ENCODE measurements at regions not wholly inside any gene's neighbourhood (a gene's known extent, or its start where the extent isn't known, plus 50 kb on each side); places are given as distances from the start of the nearest gene placed in this dataset.

GRCh38 chr16:9380221-9380620, 288.8 kb downstream of the HAPSTR1 start:
- Histone ChIP-seq H3K9ac (ENCODE audit: low read depth, low read length, poor library complexity, severe bottlenecking) (no peak overlapping the region), H3K36me3 (ENCODE audit: insufficient read depth, low read length) (no peaks in the 10 kb centered on the region), H3K4me3 (ENCODE audit: low read length, poor library complexity, severe bottlenecking) (no peak overlapping the region), H3F3A (ENCODE audit: low read depth) (no peaks in the 10 kb centered on the region), H4K20me1 (ENCODE audit: insufficient read depth, low read length, poor library complexity, severe bottlenecking) (no peaks in the 10 kb centered on the region), H3K4me2 (ENCODE audit: low read depth, low read length, poor library complexity, severe bottlenecking) (no peak overlapping the region), H3K27me3 (ENCODE audit: insufficient read depth, low read length, poor library complexity, severe bottlenecking) (no peaks in the 10 kb centered on the region), H2AFZ (ENCODE audit: low read length) (no peak overlapping the region), H3K9me3 (ENCODE audit: insufficient read depth, low read depth, low read length) (no peaks in the 10 kb centered on the region), H3K9me2 (replicated peaks; ENCODE audit: low read depth, low read length) (no peaks in the 10 kb centered on the region), H3K79me2 (ENCODE audit: insufficient read depth, low read length) (no peaks in the 10 kb centered on the region), H3K4me1 (ENCODE audit: insufficient read depth, low read length, poor library complexity, severe bottlenecking) (no peaks in the 10 kb centered on the region)
- no peak for TF ChIP-seq EZH2phosphoT487 (IDR thresholded peaks at IDR 0.05; ENCODE audit: borderline replicate concordance)
- no peak for TF ChIP-seq CTCF (conservative IDR thresholded peaks at IDR 0.05; ENCODE audit: low read length)

GRCh38 chr16:9381399-9381798, 290.0 kb downstream of the HAPSTR1 start:
- Histone ChIP-seq H3K79me2 (ENCODE audit: insufficient read depth, low read length) (no peaks in the 10 kb centered on the region), H4K20me1 (ENCODE audit: insufficient read depth, low read length, poor library complexity, severe bottlenecking) (no peaks in the 10 kb centered on the region), H3K27me3 (ENCODE audit: insufficient read depth, low read length, poor library complexity, severe bottlenecking) (no peaks in the 10 kb centered on the region), H3K9ac (ENCODE audit: low read depth, low read length, poor library complexity, severe bottlenecking) (no peak overlapping the region), H3K4me1 (ENCODE audit: insufficient read depth, low read length, poor library complexity, severe bottlenecking) (no peaks in the 10 kb centered on the region), H3F3A (ENCODE audit: low read depth) (no peaks in the 10 kb centered on the region), H3K4me2 (ENCODE audit: low read depth, low read length, poor library complexity, severe bottlenecking) (no peak overlapping the region), H3K36me3 (ENCODE audit: insufficient read depth, low read length) (no peaks in the 10 kb centered on the region), H3K9me3 (ENCODE audit: insufficient read depth, low read depth, low read length) (no peaks in the 10 kb centered on the region), H3K9me2 (replicated peaks; ENCODE audit: low read depth, low read length) (no peaks in the 10 kb centered on the region), H2AFZ (ENCODE audit: low read length) (no peak overlapping the region), H3K4me3 (ENCODE audit: low read length, poor library complexity, severe bottlenecking) (no peak overlapping the region)
- no peak for TF ChIP-seq EZH2phosphoT487 (IDR thresholded peaks at IDR 0.05; ENCODE audit: borderline replicate concordance)
- no peak for TF ChIP-seq CTCF (conservative IDR thresholded peaks at IDR 0.05; ENCODE audit: low read length)

GRCh38 chr16:9381905-9382304, 290.5 kb downstream of the HAPSTR1 start:
- Histone ChIP-seq H3K4me3 (ENCODE audit: low read length, poor library complexity, severe bottlenecking) (no peak overlapping the region), H3K4me1 (ENCODE audit: insufficient read depth, low read length, poor library complexity, severe bottlenecking) (no peaks in the 10 kb centered on the region), H2AFZ (ENCODE audit: low read length) (no peak overlapping the region), H3K27me3 (ENCODE audit: insufficient read depth, low read length, poor library complexity, severe bottlenecking) (no peaks in the 10 kb centered on the region), H3K9ac (ENCODE audit: low read depth, low read length, poor library complexity, severe bottlenecking) (no peak overlapping the region), H3K9me2 (replicated peaks; ENCODE audit: low read depth, low read length) (no peaks in the 10 kb centered on the region), H3K4me2 (ENCODE audit: low read depth, low read length, poor library complexity, severe bottlenecking) (no peak overlapping the region), H3F3A (ENCODE audit: low read depth) (no peaks in the 10 kb centered on the region), H3K36me3 (ENCODE audit: insufficient read depth, low read length) (no peaks in the 10 kb centered on the region), H3K79me2 (ENCODE audit: insufficient read depth, low read length) (no peaks in the 10 kb centered on the region), H4K20me1 (ENCODE audit: insufficient read depth, low read length, poor library complexity, severe bottlenecking) (no peaks in the 10 kb centered on the region), H3K9me3 (ENCODE audit: insufficient read depth, low read depth, low read length) (no peaks in the 10 kb centered on the region)
- no peak for TF ChIP-seq CTCF (conservative IDR thresholded peaks at IDR 0.05; ENCODE audit: low read length)
- TF ChIP-seq EZH2phosphoT487 (IDR thresholded peaks at IDR 0.05; ENCODE audit: borderline replicate concordance): no peak
